OCI-LY1 (cell line): ENCODE measurements at regions not wholly inside any gene's neighbourhood (a gene's known extent, or its start where the extent isn't known, plus 50 kb on each side); places are given as distances from the start of the nearest gene placed in this dataset.

Source experiments
- H2AFZ ChIP-seq: fragments of 200-600 bp; sonication (generic), shearing (Covaris generic); 2 replicates; pipeline ENCODE4 v1.6.0; 2014; ENCODE audit warnings: antibody characterized with exemption, mild to moderate bottlenecking, low read length
- H3F3A ChIP-seq: fragments of 200-600 bp; sonication (generic), shearing (Covaris generic); 2 replicates; pipeline ENCODE4 v1.6.0; 2014; ENCODE audit warnings: mild to moderate bottlenecking, antibody characterized with exemption, low read length, moderate library complexity; ENCODE audit not compliant: insufficient read depth
- H3K27ac ChIP-seq: fragments of 200-600 bp; sonication (generic); 2 replicates; pipeline ENCODE4 v1.5.1; 2014; ENCODE audit warnings: low read length, mixed run types, mild to moderate bottlenecking, low read depth; ENCODE audit not compliant: poor library complexity, severe bottlenecking
- H3K27me3 ChIP-seq: fragments of 200-600 bp; sonication (generic); 2 replicates; pipeline ENCODE4 v1.6.0; 2014; ENCODE audit warnings: antibody characterized with exemption, mild to moderate bottlenecking, low read length, moderate library complexity; ENCODE audit not compliant: insufficient read depth
- H3K36me3 ChIP-seq: fragments of 200-600 bp; sonication (generic); 2 replicates; pipeline ENCODE4 v1.6.1; 2014; ENCODE audit warnings: mild to moderate bottlenecking, antibody characterized with exemption, low read length, moderate library complexity, mixed read lengths; ENCODE audit not compliant: insufficient read depth
- H3K4me1 ChIP-seq: fragments of 200-600 bp; sonication (generic); 2 replicates; pipeline ENCODE4 v1.5.1; 2014; ENCODE audit warnings: mild to moderate bottlenecking, low read length, moderate library complexity; ENCODE audit not compliant: insufficient read depth, severe bottlenecking
- H3K4me2 ChIP-seq: fragments of 200-600 bp; sonication (generic), shearing (Covaris generic); 2 replicates; pipeline ENCODE4 v1.6.1; 2014; ENCODE audit warnings: low read length
- H3K4me3 ChIP-seq: fragments of 200-600 bp; sonication (generic); 2 replicates; pipeline ENCODE4 v1.5.1; 2014; ENCODE audit warnings: low read length, low read depth, mild to moderate bottlenecking, mixed read lengths; ENCODE audit not compliant: poor library complexity, severe bottlenecking
- H3K79me2 ChIP-seq: fragments of 200-600 bp; shearing (Covaris generic); 2 replicates; pipeline ENCODE4 v1.6.1; 2016; ENCODE audit warnings: mixed run types, low read length, mixed read lengths; ENCODE audit not compliant: insufficient read depth
- H3K9ac ChIP-seq: fragments of 200-600 bp; sonication (generic), shearing (Covaris generic); 2 replicates; pipeline ENCODE4 v1.6.1; 2014; ENCODE audit warnings: mild to moderate bottlenecking, low read length, mixed read lengths
- H3K9me2 ChIP-seq: fragments of 200-600 bp; sonication (generic), shearing (Covaris generic); 2 replicates; pipeline ENCODE4 v1.6.1; 2014; ENCODE audit warnings: low read depth, mild to moderate bottlenecking, low read length, mixed read lengths
- H3K9me3 ChIP-seq: fragments of 200-600 bp; shearing (Covaris generic); 2 replicates; pipeline ENCODE4 v1.6.1; 2014; ENCODE audit warnings: low read length, mixed read lengths
- H4K20me1 ChIP-seq: fragments of 200-600 bp; sonication (generic), shearing (Covaris generic); 2 replicates; pipeline ENCODE4 v1.6.0; 2016; ENCODE audit warnings: mild to moderate bottlenecking, low read length; ENCODE audit not compliant: insufficient read depth
- EZH2 ChIP-seq: fragments of 200-600 bp; sonication (generic), shearing (Covaris generic); IDR thresholded peaks from 2 replicates; pipeline ENCODE4 v1.8.0; 2017; ENCODE audit warnings: borderline replicate concordance, mixed run types, mild to moderate bottlenecking, antibody characterized with exemption, low read length, moderate library complexity, mixed read lengths
- TF ChIP-seq, protein P1 (sequence below): fragments of 200-600 bp; sonication (generic), shearing (Covaris generic); IDR thresholded peaks from 2 replicates; pipeline ENCODE4 v1.5.1; 2017; ENCODE audit warnings: mild to moderate bottlenecking, antibody characterized with exemption, low read length, moderate library complexity, mixed read lengths

DNA sequence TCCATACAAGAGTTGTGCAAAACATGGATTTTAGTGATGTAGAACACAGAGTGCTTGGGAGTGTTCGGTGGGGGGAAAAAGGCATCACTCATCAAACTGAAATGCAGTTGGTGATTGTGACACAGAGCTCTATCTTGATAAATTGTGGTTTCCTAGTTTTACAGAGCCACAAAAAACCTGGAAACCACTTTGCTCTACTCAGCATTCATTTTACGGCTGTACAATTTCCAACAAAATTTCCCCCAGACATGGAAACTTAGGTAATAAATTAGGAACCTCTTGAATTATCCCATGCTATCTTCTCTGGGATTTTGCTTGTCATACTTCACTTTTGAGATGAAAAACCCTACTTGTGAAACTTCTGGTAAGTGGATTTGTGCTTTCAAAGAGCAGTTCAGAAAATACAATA, 614.9 kb upstream of the FZD8 start:
- Histone ChIP-seq H3K27me3 (no peaks in the 10 kb centered on the region), H2AFZ (no peak overlapping the region), H3K4me3 (no peak overlapping the region), H3K4me2 (no peak overlapping the region), H3K9ac (no peak overlapping the region), H3K9me2 (no peaks in the 10 kb centered on the region), H3F3A (no peaks in the 10 kb centered on the region), H3K4me1 (no peaks in the 10 kb centered on the region), H3K27ac (no peak overlapping the region), H3K36me3 (no peaks in the 10 kb centered on the region), H3K79me2 (no peaks in the 10 kb centered on the region), H3K9me3 (no peaks in the 10 kb centered on the region), H4K20me1 (no peaks in the 10 kb centered on the region)
- TF ChIP-seq, protein P1, sequence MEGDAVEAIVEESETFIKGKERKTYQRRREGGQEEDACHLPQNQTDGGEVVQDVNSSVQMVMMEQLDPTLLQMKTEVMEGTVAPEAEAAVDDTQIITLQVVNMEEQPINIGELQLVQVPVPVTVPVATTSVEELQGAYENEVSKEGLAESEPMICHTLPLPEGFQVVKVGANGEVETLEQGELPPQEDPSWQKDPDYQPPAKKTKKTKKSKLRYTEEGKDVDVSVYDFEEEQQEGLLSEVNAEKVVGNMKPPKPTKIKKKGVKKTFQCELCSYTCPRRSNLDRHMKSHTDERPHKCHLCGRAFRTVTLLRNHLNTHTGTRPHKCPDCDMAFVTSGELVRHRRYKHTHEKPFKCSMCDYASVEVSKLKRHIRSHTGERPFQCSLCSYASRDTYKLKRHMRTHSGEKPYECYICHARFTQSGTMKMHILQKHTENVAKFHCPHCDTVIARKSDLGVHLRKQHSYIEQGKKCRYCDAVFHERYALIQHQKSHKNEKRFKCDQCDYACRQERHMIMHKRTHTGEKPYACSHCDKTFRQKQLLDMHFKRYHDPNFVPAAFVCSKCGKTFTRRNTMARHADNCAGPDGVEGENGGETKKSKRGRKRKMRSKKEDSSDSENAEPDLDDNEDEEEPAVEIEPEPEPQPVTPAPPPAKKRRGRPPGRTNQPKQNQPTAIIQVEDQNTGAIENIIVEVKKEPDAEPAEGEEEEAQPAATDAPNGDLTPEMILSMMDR: no peak
- no peak for TF ChIP-seq EZH2

DNA sequence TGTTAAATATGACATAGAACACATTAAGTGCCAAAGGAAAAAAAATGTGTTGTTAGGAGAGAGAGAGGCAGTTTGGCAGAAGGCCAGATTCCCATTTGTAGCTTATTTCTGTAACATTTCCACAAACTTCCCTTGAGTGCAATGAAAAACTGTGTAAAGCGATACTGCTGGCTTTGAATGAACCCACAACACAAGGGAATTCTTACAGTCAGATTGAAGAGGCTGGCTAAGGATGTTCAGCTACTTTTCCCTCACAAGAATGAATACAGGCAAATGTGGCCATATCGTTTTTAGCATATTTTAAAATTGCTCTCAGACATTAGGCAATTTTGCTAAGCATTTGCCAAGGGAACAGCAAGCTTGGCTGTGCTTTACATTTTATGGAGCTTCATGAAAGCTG, 614.1 kb upstream of the FZD8 start:
- TF ChIP-seq, protein P1: no peak
- no peak for TF ChIP-seq EZH2
- H4K20me1 ChIP-seq: no peaks in the 10 kb centered on the region
- H3K9ac ChIP-seq: no peak overlapping the region
- H3K79me2 ChIP-seq: no peaks in the 10 kb centered on the region
- H3K4me1 ChIP-seq: no peaks in the 10 kb centered on the region
- H3K9me2 ChIP-seq: no peaks in the 10 kb centered on the region
- no peak overlapping the region for H2AFZ ChIP-seq
- H3K27ac ChIP-seq: no peak overlapping the region
- H3F3A ChIP-seq: no peaks in the 10 kb centered on the region
- H3K27me3 ChIP-seq: no peaks in the 10 kb centered on the region
- no peaks in the 10 kb centered on the region for H3K36me3 ChIP-seq
- no peaks in the 10 kb centered on the region for H3K9me3 ChIP-seq
- H3K4me3 ChIP-seq: no peak overlapping the region
- no peak overlapping the region for H3K4me2 ChIP-seq

DNA sequence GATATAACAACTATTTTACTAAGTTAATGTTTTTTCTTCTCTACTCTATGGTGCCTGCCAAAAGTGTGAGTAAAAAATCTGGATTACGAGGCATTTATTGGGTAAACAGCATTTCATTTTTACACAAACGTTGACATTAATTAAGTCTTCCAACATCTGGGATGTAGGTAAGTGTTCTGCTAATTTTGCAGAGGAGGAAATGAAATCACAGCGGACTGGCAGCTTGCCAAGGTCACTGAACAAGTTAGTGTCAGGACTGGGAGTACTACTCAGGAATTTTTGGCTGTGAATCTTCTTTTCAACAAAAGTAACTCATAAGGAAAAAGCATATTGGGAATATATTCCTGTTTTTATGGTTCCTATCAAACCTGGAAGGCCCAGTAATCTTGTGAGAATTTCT, 612.1 kb upstream of the FZD8 start:
- no peak overlapping the region for H3K9ac ChIP-seq
- H4K20me1 ChIP-seq: no peaks in the 10 kb centered on the region
- H3K4me1 ChIP-seq: no peaks in the 10 kb centered on the region
- H3K9me2 ChIP-seq: no peaks in the 10 kb centered on the region
- H3K9me3 ChIP-seq: no peaks in the 10 kb centered on the region
- no peaks in the 10 kb centered on the region for H3K36me3 ChIP-seq
- no peaks in the 10 kb centered on the region for H3K79me2 ChIP-seq
- TF ChIP-seq, protein P1: no peak
- TF ChIP-seq EZH2: no peak
- H3F3A ChIP-seq: no peaks in the 10 kb centered on the region
- H3K27me3 ChIP-seq: no peaks in the 10 kb centered on the region
- H2AFZ ChIP-seq: no peak overlapping the region
- no peak overlapping the region for H3K4me2 ChIP-seq
- H3K4me3 ChIP-seq: no peak overlapping the region
- H3K27ac ChIP-seq: no peak overlapping the region
